ENCODE measurements at regions not wholly inside any gene's neighbourhood (a gene's known extent, or its start where the extent isn't known, plus 50 kb on each side); places are given as distances from the start of the nearest gene placed in this dataset.
"Not testable (repeated sequence)": the region's sequence is repeated elsewhere in the genome, so short reads cannot be mapped to it uniquely, and the experiment has no call there.

- Mint-ChIP-seq H3K9me3 (peaks cover 25% of the 10 kb centered on the region), H3K27ac (no peak overlapping the region), H3K4me3 (no peak overlapping the region), H3K36me3 (ENCODE audit: low read depth) (no peaks in the 10 kb centered on the region), H3K4me1 (ENCODE audit: low read depth) (no peaks in the 10 kb centered on the region), H3K27me3 (ENCODE audit: insufficient read depth) (no peaks in the 10 kb centered on the region)
- DNase-seq, result no peak
- no peak for TF ChIP-seq CTCF (IDR thresholded peaks at IDR 0.05)
Measured at GRCh38 chr3:26292780-26293179, 329.8 kb upstream of the LRRC3B start.

- Mint-ChIP-seq H3K9me3 (peaks cover 23% of the 10 kb centered on the region), H3K27ac (no peak overlapping the region)
- DNase-seq, result no peak
Measured at GRCh38 chr3:26293329-26293844, 329.2 kb upstream of the LRRC3B start.

GRCh38 chr3:26307192-26307591 is 315.4 kb upstream of the LRRC3B start:
- no peak for TF ChIP-seq CTCF (IDR thresholded peaks at IDR 0.05)
- Mint-ChIP-seq H3K4me3 (no peak overlapping the region), H3K9me3 (peaks cover 62% of the 10 kb centered on the region), H3K36me3 (ENCODE audit: low read depth) (no peaks in the 10 kb centered on the region; the same call in 1 of the 2 replicates), H3K27me3 (ENCODE audit: insufficient read depth) (no peaks in the 10 kb centered on the region), H3K4me1 (ENCODE audit: low read depth) (no peaks in the 10 kb centered on the region), H3K27ac (no peak overlapping the region)
- no peak for DNase-seq

More at GRCh38 chr3:26293329-26293844, 329.2 kb upstream of the LRRC3B start:
- Mint-ChIP-seq H3K27me3 (ENCODE audit: insufficient read depth) (no peaks in the 10 kb centered on the region), H3K4me1 (ENCODE audit: low read depth) (no peaks in the 10 kb centered on the region), H3K4me3 (no peak overlapping the region), H3K36me3 (ENCODE audit: low read depth) (no peaks in the 10 kb centered on the region)
- TF ChIP-seq CTCF (IDR thresholded peaks at IDR 0.05), result no peak

- Mint-ChIP-seq H3K9me3 (peaks cover 62% of the 10 kb centered on the region), H3K27ac (no peak overlapping the region), H3K4me3 (no peak overlapping the region), H3K4me1 (ENCODE audit: low read depth) (no peaks in the 10 kb centered on the region), H3K36me3 (ENCODE audit: low read depth) (no peaks in the 10 kb centered on the region; the same call in 1 of the 2 replicates), H3K27me3 (ENCODE audit: insufficient read depth) (no peaks in the 10 kb centered on the region)
- no peak for DNase-seq
- no peak for TF ChIP-seq CTCF (IDR thresholded peaks at IDR 0.05)
Measured at GRCh38 chr3:26307787-26308186, 314.8 kb upstream of the LRRC3B start.

- TF ChIP-seq CTCF (IDR thresholded peaks at IDR 0.05), result no peak
- no peaks in the 10 kb centered on the region; the same call in 1 of the 2 replicates for H3K36me3 Mint-ChIP-seq (ENCODE audit: low read depth)
- no peaks in the 10 kb centered on the region for H3K27me3 Mint-ChIP-seq (ENCODE audit: insufficient read depth)
- H3K4me3 Mint-ChIP-seq, result no peak overlapping the region
- DNase-seq, result no peak
- H3K27ac Mint-ChIP-seq, result no peak overlapping the region
- no peaks in the 10 kb centered on the region for H3K4me1 Mint-ChIP-seq (ENCODE audit: low read depth)
- peaks cover 57% of the 10 kb centered on the region for H3K9me3 Mint-ChIP-seq
Measured at GRCh38 chr3:26308454-26308853, 314.1 kb upstream of the LRRC3B start.

- not testable (repeated sequence) for H3K27ac Mint-ChIP-seq; H3K4me1 Mint-ChIP-seq (ENCODE audit: low read depth); DNase-seq; H3K36me3 Mint-ChIP-seq (ENCODE audit: low read depth); H3K27me3 Mint-ChIP-seq (ENCODE audit: insufficient read depth); H3K4me3 Mint-ChIP-seq
- H3K9me3 Mint-ChIP-seq, result peaks cover 55% of the 10 kb centered on the region
Measured at GRCh38 chr3:26309536-26309935, 313.0 kb upstream of the LRRC3B start.
